T-helper 2 cell (primary cell): ENCODE measurements at regions not wholly inside any gene's neighbourhood (a gene's known extent, or its start where the extent isn't known, plus 50 kb on each side); places are given as distances from the start of the nearest gene placed in this dataset.

Experiments
- DNase-seq, 5 experiments: peaks; one replicate each; pipeline versions ENCODE4 v3.0.0 to v3.0.0-alpha.2; 2012 to 2022

DNA sequence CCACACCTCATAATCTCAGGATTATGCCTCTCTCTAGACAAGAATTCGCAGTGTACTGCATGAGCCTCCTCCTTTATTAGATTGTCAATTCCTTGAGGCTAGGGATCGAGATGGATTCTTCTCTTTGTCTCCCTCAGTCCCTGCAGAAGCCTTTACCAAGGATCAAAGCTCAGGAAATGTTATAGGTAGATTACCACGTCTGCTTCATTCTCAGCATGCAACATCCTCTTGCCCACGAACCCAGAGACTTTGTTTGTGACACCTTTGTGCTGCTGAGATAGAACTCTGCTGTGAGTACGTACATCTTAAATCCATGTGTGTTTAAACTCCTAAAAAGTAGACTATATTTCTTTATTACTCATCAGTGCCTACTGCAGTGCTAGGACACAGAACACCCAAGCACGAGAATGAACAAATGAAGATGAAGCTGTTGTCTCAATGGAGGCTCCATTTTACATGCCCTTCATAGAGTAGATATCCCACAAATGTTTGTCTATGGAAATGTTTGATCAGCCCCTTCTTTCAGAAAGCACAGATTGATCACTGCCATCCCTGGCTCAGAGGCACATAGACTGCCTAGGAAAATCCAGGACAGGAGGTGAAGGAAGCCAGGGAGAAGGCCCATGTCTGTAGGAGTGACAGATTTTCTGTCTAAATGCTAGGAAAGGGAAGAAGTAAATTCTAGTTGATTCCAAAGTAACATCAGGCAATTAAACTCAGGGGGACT lies 98.8 kb upstream of the KLHL29 start:
- DNase-seq: no peak

DNA sequence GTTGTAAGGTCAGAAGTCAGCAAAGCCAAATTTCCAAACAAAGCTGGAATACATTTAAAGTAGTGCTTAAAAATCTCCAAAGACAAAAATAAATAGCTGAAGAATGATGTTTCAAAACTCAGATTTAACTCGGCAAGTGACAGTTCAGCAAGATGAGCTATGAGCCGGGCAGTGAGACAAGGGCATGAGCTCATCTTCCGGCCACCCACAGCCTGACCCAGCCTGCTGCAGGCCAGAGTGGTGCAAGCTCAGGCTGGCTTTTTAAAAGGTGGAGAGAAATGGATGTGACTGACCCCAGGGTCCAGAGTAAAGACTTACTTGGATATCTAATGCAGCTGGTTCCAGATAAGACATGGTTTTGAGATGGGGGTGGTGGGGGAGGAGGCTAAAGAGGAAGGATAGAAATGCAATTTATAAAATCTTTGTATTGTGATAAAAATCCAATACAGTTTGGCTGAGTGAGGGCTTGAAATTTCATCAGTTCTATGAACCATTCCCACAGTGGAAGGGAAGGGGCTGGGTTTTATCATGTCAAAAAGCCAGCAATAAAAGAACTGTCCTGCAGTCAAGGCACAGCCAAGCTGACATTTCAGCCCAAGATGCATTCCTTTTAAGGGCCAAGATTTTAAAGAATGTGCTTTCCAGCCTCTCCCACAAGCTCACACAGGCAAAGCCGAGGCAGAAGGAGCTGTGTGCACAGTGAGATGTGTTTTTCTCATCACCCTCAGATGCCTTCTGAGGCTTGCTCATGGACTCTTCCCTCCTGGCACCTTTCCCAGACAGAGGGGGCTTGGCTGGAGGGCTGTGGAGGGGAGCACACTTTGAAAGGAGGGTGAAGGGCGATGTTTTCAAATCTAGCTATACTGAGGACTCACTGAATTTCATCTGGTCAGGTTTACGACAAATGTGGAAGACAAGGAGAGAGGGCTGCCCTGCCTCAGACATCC lies 97.9 kb upstream of the KLHL29 start:
- no peak for DNase-seq

DNA sequence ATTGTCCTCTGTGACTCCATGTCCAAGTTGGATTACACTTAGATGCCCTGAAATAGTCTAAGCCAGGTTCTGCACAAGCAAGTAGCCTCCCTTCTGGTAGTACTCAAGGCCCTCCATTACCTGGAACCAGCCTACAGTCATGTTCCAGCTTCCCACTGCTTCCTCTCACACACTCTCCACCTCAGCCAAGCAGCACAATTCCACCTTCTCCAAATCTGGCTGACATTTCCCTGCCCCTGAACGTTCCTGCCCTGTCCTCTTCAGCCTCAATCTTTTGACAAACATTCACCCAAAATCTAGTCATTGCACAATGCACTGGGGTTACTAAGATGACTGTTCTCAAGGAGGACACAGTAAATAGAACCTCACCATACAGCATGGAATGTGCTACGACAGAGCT lies 95.3 kb upstream of the KLHL29 start:
- no peak for DNase-seq

DNA sequence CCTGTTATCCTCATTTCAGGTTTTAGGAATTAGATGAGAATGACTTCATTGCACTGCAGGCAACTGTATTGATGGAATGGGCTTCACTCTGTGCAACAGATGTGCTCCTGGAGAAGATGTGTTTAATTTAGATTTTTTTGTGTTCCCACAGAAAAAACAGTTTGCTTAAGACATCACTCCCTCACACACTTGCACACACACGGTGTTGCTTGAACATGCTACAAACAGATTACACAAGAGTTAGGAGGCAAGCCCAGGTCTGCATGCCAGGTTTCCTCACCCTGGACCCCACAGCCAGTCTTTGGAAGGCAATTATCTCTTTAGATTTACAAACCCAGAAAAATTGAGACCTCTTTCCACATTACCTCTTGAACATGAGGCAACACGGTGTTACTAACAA lies 93.7 kb upstream of the KLHL29 start:
- DNase-seq: no peak

DNA sequence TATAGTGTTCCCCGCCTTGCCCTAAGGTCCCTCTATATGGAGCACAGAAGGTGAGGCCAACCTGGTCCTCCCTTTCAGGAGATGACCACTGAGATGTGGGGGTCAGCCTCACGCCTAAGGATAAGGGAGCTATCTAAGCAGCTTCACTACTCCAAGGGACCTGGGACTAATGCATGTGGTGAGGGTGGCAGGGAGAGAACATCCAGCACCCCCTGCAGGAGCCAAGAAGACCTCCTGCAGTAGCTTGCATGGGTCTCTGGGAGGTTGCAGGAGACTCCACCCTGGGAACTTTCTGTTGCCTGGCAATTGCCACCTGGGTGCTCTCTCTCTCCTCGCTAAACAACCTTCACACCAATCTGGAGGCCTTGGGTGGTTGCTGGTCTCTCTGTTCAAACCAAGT lies 93.0 kb upstream of the KLHL29 start:
- DNase-seq: no peak

DNA sequence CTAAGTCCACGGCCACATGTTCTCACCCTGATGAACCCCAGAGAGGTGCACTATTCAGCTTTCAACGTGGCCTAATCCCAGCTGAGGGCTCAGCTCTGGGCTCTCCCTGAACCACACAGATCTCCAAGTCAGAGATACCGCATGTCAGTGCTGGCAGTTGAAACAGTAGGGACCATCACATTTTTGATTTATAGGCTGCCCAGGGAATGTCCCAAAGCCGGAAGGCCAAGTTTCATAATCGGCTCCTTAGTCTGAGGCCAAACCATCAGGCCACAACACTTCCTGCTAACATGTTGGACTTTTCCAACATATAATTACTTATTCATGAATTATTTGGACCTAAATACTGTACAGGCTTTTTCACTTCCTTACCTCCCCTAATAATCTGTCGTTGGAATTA lies 91.9 kb upstream of the KLHL29 start:
- no peak for DNase-seq

DNA sequence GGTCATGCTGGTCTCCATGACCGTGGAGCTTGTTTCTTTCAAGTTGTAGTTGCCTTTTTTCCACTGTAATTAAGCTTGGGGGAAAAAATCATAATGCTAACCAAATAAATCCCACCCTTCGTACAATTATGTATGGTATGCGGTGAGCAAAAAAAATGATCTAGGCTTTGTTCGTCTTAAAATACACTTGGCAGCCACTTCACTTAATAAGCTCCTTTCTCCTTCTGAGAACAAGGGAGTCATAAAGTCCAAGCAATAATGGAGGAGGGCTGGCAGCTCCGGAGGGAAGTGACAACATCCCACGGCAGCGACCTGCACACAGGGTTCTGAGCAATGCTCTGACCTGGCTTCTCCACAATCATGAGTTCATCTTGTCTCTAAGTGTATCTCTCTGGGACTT lies 91.2 kb upstream of the KLHL29 start:
- no peak for DNase-seq

DNA sequence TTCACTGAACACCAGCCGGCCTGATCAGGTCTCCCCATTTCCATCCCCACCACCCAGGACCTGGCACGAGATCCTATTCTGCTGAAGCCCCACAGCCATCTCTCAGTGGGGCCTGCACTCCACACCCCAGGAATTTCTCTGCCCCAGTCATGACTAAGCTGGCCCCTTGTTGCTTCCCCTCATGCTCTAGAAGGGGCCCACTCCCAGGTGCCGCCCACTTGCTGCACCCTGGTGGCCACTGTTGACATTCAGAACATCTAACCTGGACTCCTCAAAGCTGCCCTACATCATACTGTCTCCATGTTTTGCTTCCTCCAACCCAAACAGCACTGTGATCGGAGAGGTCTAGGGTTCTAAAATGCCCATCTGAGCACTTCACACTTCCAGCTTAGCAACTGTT lies 90.7 kb upstream of the KLHL29 start:
- no peak for DNase-seq

DNA sequence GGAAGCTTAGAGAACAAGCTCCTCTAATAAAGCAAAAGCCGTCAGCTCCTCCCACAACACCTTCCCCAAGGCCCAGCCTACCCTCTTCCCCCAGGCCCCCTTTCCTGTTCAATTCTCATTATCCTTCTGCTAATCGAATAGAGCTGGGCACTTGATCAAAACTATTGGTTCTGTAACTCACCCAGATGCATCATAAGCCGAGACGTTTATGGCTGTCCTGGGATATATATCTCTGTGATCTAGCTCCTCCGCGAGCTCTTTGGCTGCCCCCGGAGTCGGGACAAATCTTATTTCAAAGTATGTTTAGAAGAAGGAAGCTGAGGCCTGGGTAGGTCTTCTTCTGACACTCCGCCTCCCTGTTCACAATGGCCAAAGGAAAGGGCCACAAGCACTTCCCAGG lies 88.3 kb upstream of the KLHL29 start:
- DNase-seq: no peak

DNA sequence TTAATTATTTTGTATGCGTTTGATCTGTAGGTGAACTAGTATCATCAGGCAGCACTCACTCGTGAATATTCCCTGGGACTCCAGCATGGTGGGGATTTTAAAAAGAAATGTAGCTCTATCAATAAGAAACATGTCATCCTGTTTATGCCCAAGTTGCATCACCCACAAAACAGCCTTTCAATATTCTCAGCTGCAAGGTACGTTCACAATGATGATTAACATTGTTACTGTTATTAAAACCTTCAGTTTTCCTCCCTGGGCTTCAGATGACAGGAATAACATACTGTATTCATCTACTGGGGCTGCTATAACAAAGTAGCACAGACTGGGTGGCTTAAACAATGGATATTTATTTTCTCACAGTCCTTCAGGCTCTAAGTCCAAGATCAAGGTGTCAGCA lies 87.9 kb upstream of the KLHL29 start:
- no peak for DNase-seq

DNA sequence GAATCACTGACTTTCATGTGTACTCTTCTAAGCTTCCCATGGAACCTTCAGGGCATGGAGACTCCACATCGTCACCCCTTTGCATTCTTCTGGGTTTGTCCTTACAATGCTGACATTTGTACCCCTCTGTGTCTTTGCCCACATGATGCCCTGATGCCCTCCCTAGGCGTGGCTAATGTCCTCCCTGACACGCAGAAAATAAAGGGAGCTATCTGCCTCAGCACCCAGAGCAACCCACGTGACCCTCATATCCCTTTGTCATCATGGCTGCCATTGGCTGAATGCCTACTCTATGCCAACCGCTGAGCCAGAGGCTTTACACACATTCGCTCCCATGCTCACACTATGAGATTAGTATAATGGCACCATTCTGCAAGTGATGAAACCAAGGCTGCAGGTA lies 86.4 kb upstream of the KLHL29 start:
- DNase-seq: no peak

DNA sequence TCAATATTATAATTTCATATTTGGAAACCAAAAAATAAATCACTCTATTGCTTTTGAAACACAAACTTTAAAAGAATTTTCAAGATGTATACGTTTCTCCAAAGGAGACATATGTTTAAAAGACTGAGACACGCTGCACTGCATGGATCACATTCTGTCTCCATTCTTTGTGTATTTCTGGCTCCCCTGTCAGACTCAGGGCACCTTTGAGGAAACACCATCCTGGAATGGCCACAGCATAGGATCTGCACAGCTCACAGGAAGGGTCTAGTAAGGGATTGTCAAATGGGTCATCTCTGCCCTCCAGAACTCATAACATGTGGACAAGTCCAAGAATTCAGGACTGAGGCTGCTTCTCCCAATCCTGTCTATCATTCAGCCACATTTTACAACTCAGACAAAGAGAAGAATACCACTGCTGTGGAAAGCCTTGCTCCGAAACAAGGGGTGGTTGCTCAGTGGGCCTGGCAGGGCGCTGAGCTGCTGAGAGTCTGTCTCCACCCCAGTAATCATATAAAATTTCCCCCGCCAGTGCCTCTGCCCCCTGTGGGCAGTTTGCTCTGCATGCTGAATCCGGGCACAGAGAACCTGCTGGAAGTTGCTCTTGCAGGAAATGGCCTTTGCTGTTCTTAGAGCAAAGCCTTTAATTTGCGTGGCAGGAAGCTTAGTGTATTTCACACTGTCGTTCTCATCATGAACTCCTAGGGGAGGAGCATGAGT lies 85.3 kb upstream of the KLHL29 start:
- DNase-seq: no peak

DNA sequence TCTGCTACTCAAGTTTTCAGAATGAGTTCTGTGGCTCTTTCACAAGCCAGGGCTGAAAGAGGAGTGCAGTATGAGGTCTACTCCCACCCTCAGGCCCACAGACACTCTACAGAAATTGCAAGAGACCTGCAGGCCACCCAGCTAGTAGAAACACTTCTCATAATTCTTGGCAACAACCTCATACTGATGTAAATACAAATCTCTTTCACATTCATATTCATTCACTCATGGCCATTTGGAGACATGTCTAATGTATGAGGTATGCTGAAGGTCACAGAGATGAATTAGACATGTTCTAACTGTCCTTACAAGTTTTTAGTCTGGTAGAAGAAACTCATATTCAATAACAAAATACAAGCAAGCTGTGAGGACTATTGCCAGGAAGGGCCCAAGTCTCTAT lies 83.8 kb upstream of the KLHL29 start:
- DNase-seq: no peak

DNA sequence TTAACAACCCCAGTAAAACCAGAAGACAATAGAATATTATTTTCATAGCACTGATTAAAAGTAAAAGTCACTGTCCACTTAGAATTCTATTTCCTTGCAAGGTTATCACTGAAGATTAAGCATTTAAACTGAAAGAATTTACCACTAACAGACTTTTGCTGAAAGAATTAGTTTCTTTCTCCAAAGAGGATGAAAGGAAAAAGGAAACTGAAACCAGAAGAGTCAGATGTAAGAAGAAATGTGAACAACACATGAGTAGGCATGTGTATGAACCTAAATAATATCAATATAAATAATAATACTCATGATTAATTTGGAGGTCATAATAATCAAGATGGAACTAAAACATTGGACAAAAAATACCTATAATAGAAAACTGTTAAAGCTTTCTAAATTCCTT lies 82.4 kb upstream of the KLHL29 start:
- no peak for DNase-seq

DNA sequence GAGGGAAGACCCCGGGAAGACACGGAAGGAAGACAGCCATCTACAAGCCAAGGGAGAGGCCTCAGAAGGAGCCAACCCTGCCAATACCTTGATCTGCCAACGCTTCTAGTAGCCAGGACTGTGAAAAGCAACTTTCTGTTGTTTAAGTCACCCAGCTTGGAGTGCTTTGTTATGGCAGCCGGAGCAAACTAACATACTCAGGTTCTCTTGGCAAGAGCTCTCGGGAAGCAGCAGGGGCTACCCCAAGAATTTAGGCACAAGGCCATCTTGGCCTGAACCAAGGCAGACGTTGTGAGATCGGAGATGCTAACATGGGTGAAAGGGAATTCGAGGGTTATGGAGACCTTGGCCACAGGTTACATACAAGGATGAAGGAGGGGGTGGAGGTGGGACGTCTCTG lies 78.6 kb upstream of the KLHL29 start:
- no peak for DNase-seq

DNA sequence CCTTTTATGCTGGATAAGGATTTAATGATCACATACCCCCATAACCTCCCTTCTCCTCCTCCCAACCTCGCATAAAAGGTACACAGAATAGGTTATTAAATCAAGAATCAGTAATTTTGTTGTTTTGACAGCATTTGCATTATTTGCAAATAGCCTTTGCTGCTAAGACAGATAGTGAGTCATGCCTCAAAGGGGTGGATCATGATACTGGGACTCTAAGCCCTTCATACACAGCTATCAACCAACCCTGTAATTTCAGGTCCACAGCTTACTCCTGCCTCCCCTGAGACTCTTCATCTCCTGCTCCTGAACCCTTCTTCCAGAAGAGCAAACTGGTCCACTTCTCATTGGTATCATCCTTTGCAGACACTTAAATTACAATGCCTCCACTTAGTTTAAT lies 73.8 kb upstream of the KLHL29 start:
- no peak for DNase-seq

DNA sequence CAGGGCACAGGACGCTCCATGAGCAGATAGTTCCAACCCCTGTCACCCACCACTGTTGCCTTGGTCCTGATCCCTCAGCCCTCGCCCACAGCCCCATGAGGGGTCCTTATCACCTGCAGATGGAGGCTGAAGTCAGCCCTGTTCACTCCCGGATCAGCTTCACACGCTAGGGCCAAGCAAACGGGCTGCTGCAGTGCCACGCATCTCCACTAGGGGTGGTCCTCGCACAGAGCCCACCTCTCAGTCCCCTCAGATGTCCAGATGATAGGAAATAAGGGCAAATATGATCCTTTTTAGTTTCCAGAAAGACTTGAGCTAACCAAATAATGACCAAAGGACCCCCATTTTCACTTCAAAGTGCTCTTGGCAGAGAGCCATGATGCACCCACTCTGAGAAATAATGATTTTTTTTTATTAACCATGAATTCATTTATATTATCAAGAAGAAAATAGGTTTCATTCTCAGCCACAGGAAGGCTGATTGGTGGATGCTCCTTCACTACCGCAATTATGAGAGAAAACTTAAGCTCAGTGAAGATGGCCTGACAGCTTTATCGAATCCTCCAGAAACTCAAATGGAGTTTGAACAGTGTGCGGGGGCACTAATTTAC lies 71.9 kb upstream of the KLHL29 start:
- peak in 1 of 5 experiments; percentile 18 for DNase-seq

DNA sequence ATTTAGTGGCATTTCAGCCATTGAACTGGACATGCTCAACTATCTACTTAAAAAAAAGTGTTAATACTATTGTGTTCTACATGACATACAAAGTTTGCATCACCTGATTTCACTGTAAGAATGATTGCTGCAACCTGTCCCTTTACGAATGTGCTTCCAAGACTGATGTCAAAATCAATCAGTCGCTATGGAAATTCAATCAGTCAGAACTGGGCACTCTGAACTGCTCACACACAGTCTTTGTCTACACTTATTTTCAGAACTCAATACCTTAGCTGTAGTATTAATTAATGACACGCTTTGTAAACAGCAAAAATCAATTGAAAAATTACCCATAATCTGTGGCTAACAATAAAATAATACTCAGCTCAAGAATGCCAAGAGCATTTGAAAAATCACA lies 70.3 kb upstream of the KLHL29 start:
- DNase-seq: no peak

DNA sequence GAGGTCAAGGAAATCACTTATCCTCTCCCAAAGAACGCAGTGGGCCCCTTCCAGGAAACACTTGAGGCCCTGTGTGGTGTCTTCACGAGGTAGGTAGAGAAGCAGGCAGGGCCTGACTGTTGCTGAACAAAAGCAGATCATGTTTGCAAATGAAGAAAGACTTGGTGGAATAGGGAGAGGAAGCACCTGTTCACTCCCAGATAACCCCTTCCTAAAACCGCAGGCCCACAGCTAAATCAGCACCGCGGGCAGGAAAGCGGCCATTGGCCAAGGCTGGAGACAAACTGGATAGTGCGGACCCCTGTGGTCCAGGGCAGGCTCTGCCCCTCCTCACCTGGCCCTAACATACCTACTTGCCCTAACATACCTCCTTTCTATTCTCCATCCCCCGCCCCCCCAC lies 64.9 kb upstream of the KLHL29 start:
- DNase-seq: no peak

DNA sequence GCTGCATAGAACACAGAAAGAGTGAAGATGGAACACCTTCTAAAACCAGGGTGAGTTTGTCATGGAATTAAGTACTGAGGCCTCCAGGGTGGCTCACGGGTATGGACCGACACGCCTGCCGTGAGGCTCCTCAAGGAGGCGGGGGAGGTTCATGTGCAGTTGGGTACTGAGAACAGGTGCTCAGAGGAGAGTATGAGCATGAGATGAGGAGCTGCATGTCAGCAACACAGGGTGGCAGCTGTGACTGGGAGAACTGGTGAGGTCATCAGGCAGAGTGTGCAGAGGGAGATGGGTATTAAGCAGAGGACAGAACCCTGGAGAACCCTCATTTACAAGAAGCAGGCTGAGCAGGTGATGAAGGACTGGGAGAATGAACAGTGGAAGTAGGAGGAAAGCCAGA lies 63.2 kb upstream of the KLHL29 start:
- DNase-seq: no peak

DNA sequence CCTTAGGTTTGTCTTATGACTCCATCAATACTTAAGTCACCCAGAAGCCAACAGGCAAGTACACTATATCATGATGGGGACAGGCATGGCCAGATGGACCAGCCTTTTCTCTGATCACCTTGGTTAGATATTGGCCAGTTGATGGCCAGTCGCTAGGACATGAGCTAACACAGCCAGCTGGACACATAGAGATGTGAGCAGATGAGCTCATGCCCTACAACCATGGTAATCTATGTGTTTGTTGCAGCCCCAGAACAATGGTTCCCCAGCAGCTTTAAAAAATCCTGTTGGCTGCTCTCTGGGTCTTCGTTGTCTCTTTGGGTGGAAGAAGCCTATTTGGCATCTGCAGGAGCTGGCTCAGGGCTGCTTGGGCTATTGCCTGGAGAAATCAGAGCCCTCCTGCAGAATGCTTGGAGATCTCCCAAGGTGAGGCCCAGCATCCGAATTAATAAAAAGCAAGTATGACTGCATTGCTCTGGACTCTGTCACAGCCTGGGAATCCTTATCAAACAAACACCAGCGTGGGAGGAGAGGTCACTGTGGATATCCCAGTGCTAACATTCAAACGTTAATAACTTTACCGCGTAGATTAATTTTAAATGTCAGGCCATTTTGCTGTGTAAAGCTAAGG lies 62.3 kb upstream of the KLHL29 start:
- DNase-seq: no peak

DNA sequence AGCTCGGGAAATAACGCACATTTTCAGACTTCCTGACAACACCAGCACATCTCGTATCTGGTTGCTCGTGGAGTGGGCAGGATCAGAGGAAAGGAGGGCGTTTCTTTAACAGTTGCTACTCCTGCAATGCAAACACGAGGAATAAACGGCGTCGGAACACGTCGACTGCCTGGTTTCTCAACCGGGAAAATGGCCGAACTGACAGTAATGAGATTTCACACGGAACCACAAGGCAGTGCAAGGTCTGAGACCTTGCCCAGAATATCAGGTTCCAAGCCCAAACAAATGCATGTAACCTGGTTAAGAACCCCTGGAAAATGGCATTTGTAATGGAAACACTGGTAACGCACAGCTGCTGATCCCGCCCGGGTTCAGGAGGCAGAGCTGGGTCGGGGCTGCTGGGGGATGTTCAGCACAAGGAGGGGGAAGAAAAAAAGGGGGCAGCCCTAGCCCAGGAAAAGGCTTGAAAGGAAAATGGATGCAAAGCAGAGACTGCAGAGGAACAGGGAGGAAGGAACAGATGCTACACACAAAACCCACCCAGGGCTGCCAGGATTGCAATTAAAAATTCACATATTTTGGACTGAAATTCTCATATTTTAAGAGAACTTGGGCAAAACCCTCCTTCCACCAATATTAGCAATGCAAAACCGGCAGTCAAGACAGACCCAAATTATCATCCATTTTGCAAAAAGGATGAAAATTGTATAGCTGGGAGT lies 61.6 kb upstream of the KLHL29 start:
- DNase-seq: no peak
